GM12878 (cell line): ENCODE measurements at regions not wholly inside any gene's neighbourhood (a gene's known extent, or its start where the extent isn't known, plus 50 kb on each side); places are given as distances from the start of the nearest gene placed in this dataset.

Experiments
- ATAC-seq: fragments of 200-7000 bp; cut with Tn5 transposase; 3 replicates; pipeline ENCODE4 v1.9.1; 2020; ENCODE audit warnings: mild to moderate bottlenecking, moderate library complexity
- BruUV-seq: library from RNA; stranded (reverse); fragments of 400-500 nt; replicated peaks from 2 replicates; lab custom pipeline; 2021; lab: Mats Ljungman, UMichigan
- CTCF ChIA-PET: fragments of 300-600 bp; sonication (Branson Sonifier 250); formaldehyde crosslinking; extraction: SDS; loops from one replicate; lab custom pipeline; 2021; ENCODE audit warnings: inconsistent platforms; lab: Yijun Ruan, JAX
- POLR2A ChIA-PET: fragments of 350-600 bp; formaldehyde crosslinking; extraction: SDS; loops from one replicate; lab custom pipeline; 2021; ENCODE audit warnings: inconsistent platforms; lab: Charles Lee
- RAD21 ChIA-PET: fragments of 300-600 bp; sonication (Branson Sonifier 250); formaldehyde crosslinking; loops from one replicate; lab custom pipeline; 2023; ENCODE audit warnings: antibody characterized with exemption; ENCODE audit not compliant: unreplicated experiment; lab: Charles Lee
- SMC1A ChIA-PET: fragments of 300-600 bp; sonication (Branson Sonifier 250); formaldehyde crosslinking; loops from one replicate; lab custom pipeline; 2023; ENCODE audit not compliant: unreplicated experiment, uncharacterized antibody; lab: Charles Lee
- DNase-seq: peaks from one replicate; pipeline ENCODE4 v3.0.0-alpha.2; 2011; ENCODE audit warnings: low read depth, low spot score
- FAIRE-seq: peaks from 3 replicates; lab custom pipeline; 2011; peaks lifted over from hg19 to GRCh38; lab: Jason Lieb, UNC
- H2AFZ ChIP-seq: 2 replicates; pipeline ENCODE4 v1.6.0; 2011; ENCODE audit warnings: low read depth, low read length, control low read depth; ENCODE audit not compliant: control insufficient read depth
- H3K27ac ChIP-seq: 2 replicates; pipeline ENCODE4 v1.5.1; 2011; ENCODE audit warnings: control low read depth; ENCODE audit not compliant: control insufficient read depth, insufficient read depth
- H3K27me3 ChIP-seq, 2 experiments: replicated peaks in 1 of 2; 2 replicates each; pipeline versions ENCODE4 v1.6.0 to v1.6.1; 2011; ENCODE audit warnings: low read length in 1 of 2; ENCODE audit not compliant: control insufficient read depth in 2 of 2, insufficient read depth in 2 of 2
- H3K36me3 ChIP-seq, 2 experiments: 2 replicates each; pipeline ENCODE4 v1.5.1; 2011; ENCODE audit warnings: low read length in 1 of 2; ENCODE audit not compliant: control insufficient read depth in 2 of 2, insufficient read depth in 2 of 2
- H3K4me1 ChIP-seq: 2 replicates; pipeline ENCODE4 v1.6.1; 2011; ENCODE audit warnings: mild to moderate bottlenecking, low read length, moderate library complexity, mixed read lengths; ENCODE audit not compliant: control insufficient read depth, insufficient read depth
- H3K4me2 ChIP-seq: 2 replicates; pipeline ENCODE4 v1.6.0; 2011; ENCODE audit warnings: control low read depth; ENCODE audit not compliant: control insufficient read depth, insufficient read depth
- H3K4me3 ChIP-seq: fragments of 200-600 bp; sonication (generic); 2 replicates; pipeline ENCODE4 v1.5.1; 2016
- H3K79me2 ChIP-seq: 2 replicates; pipeline ENCODE4 v1.6.0; 2011; ENCODE audit warnings: low read length; ENCODE audit not compliant: control insufficient read depth, insufficient read depth
- H3K9ac ChIP-seq: 2 replicates; pipeline ENCODE4 v1.8.0; 2011; ENCODE audit warnings: low read length, control low read depth, mixed read lengths; ENCODE audit not compliant: control insufficient read depth, insufficient read depth
- H3K9me3 ChIP-seq: replicated peaks from 3 replicates; pipeline ENCODE4 v1.5.1; 2011; ENCODE audit warnings: mild to moderate bottlenecking, low read length; ENCODE audit not compliant: control insufficient read depth, insufficient read depth
- H4K20me1 ChIP-seq: 2 replicates; pipeline ENCODE4 v1.6.0; 2011; ENCODE audit not compliant: control insufficient read depth, insufficient read depth
- BMI1 ChIP-seq: fragments of 450-650 bp; IDR thresholded peaks from 2 replicates; pipeline ENCODE4 v1.6.1; 2016; ENCODE audit warnings: mild to moderate bottlenecking, moderate library complexity, borderline replicate concordance
- CREB1 ChIP-seq: IDR thresholded peaks from 2 replicates; pipeline ENCODE4 v1.6.1; 2012; ENCODE audit warnings: low read depth, mild to moderate bottlenecking, inconsistent platforms
- KDM1A ChIP-seq: fragments of 200-600 bp; sonication (generic); IDR thresholded peaks from 2 replicates; pipeline ENCODE4 v1.6.1; 2016; ENCODE audit warnings: borderline replicate concordance
- POLR2A ChIP-seq: IDR thresholded peaks from 2 replicates; pipeline ENCODE4 v1.6.1; 2011; ENCODE audit warnings: low read depth, mild to moderate bottlenecking, low read length
- STAT1 ChIP-seq: fragments of 450-650 bp; conservative IDR thresholded peaks from 2 replicates; pipeline ENCODE4 v1.6.1; 2014; ENCODE audit warnings: antibody characterized with exemption, mild to moderate bottlenecking
- ZNF274 ChIP-seq: IDR thresholded peaks from one replicate; pipeline ENCODE4 v1.8.0; 2011; ENCODE audit not compliant: insufficient read length, insufficient read depth
- WGBS: methylation state at CpG from one replicate; pipeline ENCODE4 v1.1.6; 2016; ENCODE audit warnings: low lambda C conversion rate; ENCODE audit not compliant: insufficient replicate concordance, insufficient coverage; ENCODE audit errors: missing lambda C conversion rate; 5-methylcytosine and 5-hydroxymethylcytosine counted together
- in situ Hi-C: fragments of 300-500 bp; cut with MboI; formaldehyde crosslinking; loops from 9 replicates; pipeline ENCODE4 v1.14.3; 2018; ENCODE audit warnings: mixed read lengths
- intact Hi-C: fragments of 100-400 bp; cut with micrococcal nuclease; formaldehyde crosslinking; loops from one replicate; pipeline ENCODE4 v1.14.2; 2022; ENCODE audit not compliant: unreplicated experiment
- TF ChIP-seq, protein P1 (sequence below): IDR thresholded peaks from 2 replicates; pipeline ENCODE4 v1.6.1; 2012; ENCODE audit warnings: low read depth, low read length, improper control_type of control experiment
- TF ChIP-seq, protein P2 (sequence below): fragments of 450-650 bp; IDR thresholded peaks from 2 replicates; pipeline ENCODE4 v1.6.1; 2017; ENCODE audit warnings: mild to moderate bottlenecking, low read depth, inconsistent platforms; ENCODE audit not compliant: poor library complexity, severe bottlenecking
- TF ChIP-seq, protein P3 (sequence below): fragments of 450-650 bp; IDR thresholded peaks from 2 replicates; pipeline ENCODE4 v1.6.1; 2018; ENCODE audit warnings: mild to moderate bottlenecking, low read depth, moderate library complexity; ENCODE audit not compliant: partially characterized antibody

DNA sequence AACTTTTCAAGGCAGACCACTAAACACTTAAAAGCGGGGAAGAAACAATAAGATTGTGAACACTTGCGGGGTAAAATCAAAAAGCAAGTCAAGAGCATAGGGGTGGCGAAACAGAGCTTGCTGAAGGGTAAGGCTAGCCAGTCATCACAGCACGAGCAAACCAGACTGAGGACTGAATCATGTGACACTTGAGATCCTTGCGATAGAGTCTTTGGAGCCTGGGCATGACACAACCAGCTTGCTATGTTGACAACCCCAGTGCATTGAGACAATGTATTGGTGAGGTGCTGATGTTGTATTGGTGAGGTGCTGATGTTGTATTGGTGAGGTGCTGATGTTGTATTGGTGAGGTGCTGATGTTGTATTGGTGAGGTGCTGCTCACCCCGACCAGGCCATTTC, 72.3 kb downstream of the SLIT2 start:
- Histone ChIP-seq H3K9ac (no peak overlapping the region), H3K9me3 (no peaks in the 10 kb centered on the region), H3K4me2 (no peak overlapping the region), H3K4me1 (no peaks in the 10 kb centered on the region), H4K20me1 (no peaks in the 10 kb centered on the region), H3K4me3 (no peak overlapping the region), H3K27ac (no peak overlapping the region), H3K36me3 (no peaks in the 10 kb centered on the region), H2AFZ (no peak overlapping the region), H3K79me2 (no peaks in the 10 kb centered on the region), H3K27me3 (no peaks in the 10 kb centered on the region)
- no peak for DNase-seq
- in situ Hi-C loops: no loop called here
- POLR2A ChIA-PET: no interaction called here
- intact Hi-C loops: no loop called here
- FAIRE-seq: no peak
- SMC1A ChIA-PET: no interaction called here
- no TSS peak for BruUV-seq
- RAD21 ChIA-PET: no interaction called here
- no peak for ATAC-seq
- WGBS: 38% methylated on average over 6 of the region's 6 CpGs
- TF ChIP-seq POLR2A (no peak), BMI1 (no peak), KDM1A (no peak)
- TF ChIP-seq, protein P1, sequence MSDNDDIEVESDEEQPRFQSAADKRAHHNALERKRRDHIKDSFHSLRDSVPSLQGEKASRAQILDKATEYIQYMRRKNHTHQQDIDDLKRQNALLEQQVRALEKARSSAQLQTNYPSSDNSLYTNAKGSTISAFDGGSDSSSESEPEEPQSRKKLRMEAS: no peak
- CTCF ChIA-PET: no interaction called here

DNA sequence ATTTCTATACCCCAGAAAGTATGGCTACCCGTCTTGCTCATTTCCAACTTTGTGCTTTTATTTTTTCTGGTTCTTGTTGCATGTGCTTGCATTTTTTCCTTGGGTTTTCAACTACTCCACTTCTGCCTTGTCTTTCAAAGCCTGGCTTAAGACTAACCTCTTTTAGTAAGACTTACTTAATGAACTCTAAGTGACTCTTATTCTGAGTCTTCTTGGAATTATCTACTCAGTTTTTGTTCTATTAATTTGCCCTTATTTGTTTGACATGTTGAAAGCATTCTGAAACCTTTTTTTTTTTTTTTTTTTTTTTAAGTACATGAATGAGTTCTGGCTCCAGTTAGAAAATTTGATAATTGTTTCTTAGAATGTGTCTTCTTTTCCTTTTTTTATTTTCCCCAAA, 74.8 kb downstream of the SLIT2 start:
- ATAC-seq (no peak), FAIRE-seq (no peak)
- intact Hi-C loops: no loop called here

More for the DNA sequence above, 74.8 kb downstream of the SLIT2 start:
- in situ Hi-C loops: no loop called here
- ChIA-PET RAD21 (no interaction called here), CTCF (no interaction called here), POLR2A (no interaction called here), SMC1A (no interaction called here)
- no peak for DNase-seq
- no peak overlapping the region for H3K27ac ChIP-seq
- WGBS: 0% methylated on average over 1 of the region's 1 CpG
- no peak overlapping the region for H3K4me3 ChIP-seq
- H3K79me2 ChIP-seq: no peaks in the 10 kb centered on the region
- H2AFZ ChIP-seq: no peak overlapping the region
- H3K9me3 ChIP-seq: no peaks in the 10 kb centered on the region
- no peaks in the 10 kb centered on the region for H3K4me1 ChIP-seq
- H3K27me3 ChIP-seq: no peaks in the 10 kb centered on the region
- no peak overlapping the region for H3K4me2 ChIP-seq
- H3K36me3 ChIP-seq: no peaks in the 10 kb centered on the region
- no peaks in the 10 kb centered on the region for H4K20me1 ChIP-seq
- TF ChIP-seq STAT1 (no peak), ZNF274 (no peak), CREB1 (no peak)
- TF ChIP-seq, protein P2, sequence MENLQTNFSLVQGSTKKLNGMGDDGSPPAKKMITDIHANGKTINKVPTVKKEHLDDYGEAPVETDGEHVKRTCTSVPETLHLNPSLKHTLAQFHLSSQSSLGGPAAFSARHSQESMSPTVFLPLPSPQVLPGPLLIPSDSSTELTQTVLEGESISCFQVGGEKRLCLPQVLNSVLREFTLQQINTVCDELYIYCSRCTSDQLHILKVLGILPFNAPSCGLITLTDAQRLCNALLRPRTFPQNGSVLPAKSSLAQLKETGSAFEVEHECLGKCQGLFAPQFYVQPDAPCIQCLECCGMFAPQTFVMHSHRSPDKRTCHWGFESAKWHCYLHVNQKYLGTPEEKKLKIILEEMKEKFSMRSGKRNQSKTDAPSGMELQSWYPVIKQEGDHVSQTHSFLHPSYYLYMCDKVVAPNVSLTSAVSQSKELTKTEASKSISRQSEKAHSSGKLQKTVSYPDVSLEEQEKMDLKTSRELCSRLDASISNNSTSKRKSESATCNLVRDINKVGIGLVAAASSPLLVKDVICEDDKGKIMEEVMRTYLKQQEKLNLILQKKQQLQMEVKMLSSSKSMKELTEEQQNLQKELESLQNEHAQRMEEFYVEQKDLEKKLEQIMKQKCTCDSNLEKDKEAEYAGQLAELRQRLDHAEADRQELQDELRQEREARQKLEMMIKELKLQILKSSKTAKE: no peak
- TF ChIP-seq, protein P3, sequence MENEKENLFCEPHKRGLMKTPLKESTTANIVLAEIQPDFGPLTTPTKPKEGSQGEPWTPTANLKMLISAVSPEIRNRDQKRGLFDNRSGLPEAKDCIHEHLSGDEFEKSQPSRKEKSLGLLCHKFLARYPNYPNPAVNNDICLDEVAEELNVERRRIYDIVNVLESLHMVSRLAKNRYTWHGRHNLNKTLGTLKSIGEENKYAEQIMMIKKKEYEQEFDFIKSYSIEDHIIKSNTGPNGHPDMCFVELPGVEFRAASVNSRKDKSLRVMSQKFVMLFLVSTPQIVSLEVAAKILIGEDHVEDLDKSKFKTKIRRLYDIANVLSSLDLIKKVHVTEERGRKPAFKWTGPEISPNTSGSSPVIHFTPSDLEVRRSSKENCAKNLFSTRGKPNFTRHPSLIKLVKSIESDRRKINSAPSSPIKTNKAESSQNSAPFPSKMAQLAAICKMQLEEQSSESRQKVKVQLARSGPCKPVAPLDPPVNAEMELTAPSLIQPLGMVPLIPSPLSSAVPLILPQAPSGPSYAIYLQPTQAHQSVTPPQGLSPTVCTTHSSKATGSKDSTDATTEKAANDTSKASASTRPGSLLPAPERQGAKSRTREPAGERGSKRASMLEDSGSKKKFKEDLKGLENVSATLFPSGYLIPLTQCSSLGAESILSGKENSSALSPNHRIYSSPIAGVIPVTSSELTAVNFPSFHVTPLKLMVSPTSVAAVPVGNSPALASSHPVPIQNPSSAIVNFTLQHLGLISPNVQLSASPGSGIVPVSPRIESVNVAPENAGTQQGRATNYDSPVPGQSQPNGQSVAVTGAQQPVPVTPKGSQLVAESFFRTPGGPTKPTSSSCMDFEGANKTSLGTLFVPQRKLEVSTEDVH: no peak
- no peak overlapping the region for H3K9ac ChIP-seq
- BruUV-seq: no TSS peak
